ENCODE measurements at regions not wholly inside any gene's neighbourhood (a gene's known extent, or its start where the extent isn't known, plus 50 kb on each side); places are given as distances from the start of the nearest gene placed in this dataset.

- H3K23ac ChIP-seq (ENCODE audit: low read depth, low read length), result no peak overlapping the region
- H2BK120ac ChIP-seq (ENCODE audit: low read depth, low read length), result no peak overlapping the region
- no peak overlapping the region for H2BK15ac ChIP-seq (ENCODE audit: low read depth, low read length)
- BruUV-seq (replicated peaks), result no TSS peak
- no peaks in the 10 kb centered on the region; the same call in 1 of the 2 replicates for H3K4me1 ChIP-seq (ENCODE audit: control insufficient read depth, insufficient read depth, low read length)
- TF ChIP-seq USF2 (IDR thresholded peaks at IDR 0.05; ENCODE audit: low read depth, low read length) (no peak), CEBPB (IDR thresholded peaks at IDR 0.05; ENCODE audit: low read depth, low read length) (peak; percentile 72), SMC3 (IDR thresholded peaks at IDR 0.05; ENCODE audit: low read depth, low read length) (no peak)
- no peaks in the 10 kb centered on the region for H3K36me3 ChIP-seq (ENCODE audit: control insufficient read depth, insufficient read depth, low read length)
- ChIA-PET POLR2A (ENCODE audit: unreplicated experiment) (no interaction called here), CTCF (no interaction called here)
- H3K18ac ChIP-seq (ENCODE audit: low read depth, low read length), result peak overlapping the region; percentile 29; the same call in 1 of the 2 replicates
- H2BK5ac ChIP-seq (ENCODE audit: low read depth, low read length, poor library complexity, severe bottlenecking), result no peak overlapping the region
- WGBS, 2 experiments (ENCODE audit: extremely low coverage in 2 of 2, insufficient read length in 1 of 2), result no CpG with 5 or more reads among the region's 6 CpGs
- no peak overlapping the region for H2AK9ac ChIP-seq (replicated peaks; ENCODE audit: low read depth, low read length, poor library complexity)
- H4K8ac ChIP-seq (ENCODE audit: low read depth in 2 of 2, low read length in 2 of 2), result no peak overlapping the region
- H3K4ac ChIP-seq (ENCODE audit: low read depth, low read length), result no peak overlapping the region
- H4K5ac ChIP-seq (ENCODE audit: low read depth, low read length), result no peak overlapping the region
- no peak overlapping the region for H2BK20ac ChIP-seq (ENCODE audit: low read depth, low read length)
- intact Hi-C loops (cut with micrococcal nuclease), result no loop called here
- no peak overlapping the region for H3K9ac ChIP-seq (ENCODE audit: low read depth, low read length)
- no peaks in the 10 kb centered on the region for H3K79me1 ChIP-seq (ENCODE audit: low read depth in 1 of 2, low read length in 2 of 2)
- no peaks in the 10 kb centered on the region for H3K9me1 ChIP-seq (ENCODE audit: insufficient read depth, low read length)
- no peak overlapping the region for H4K91ac ChIP-seq (ENCODE audit: insufficient read depth, low read depth, low read length)
- no peak overlapping the region for H3K4me2 ChIP-seq (ENCODE audit: low read depth, low read length)
- no peaks in the 10 kb centered on the region for H3K9me3 ChIP-seq (ENCODE audit: control insufficient read depth, insufficient read depth, low read length)
- no peak overlapping the region for H2AFZ ChIP-seq (replicated peaks; ENCODE audit: low read length, poor library complexity)
- H2AK5ac ChIP-seq (ENCODE audit: low read depth, low read length), result no peak overlapping the region
- in situ Hi-C loops (cut with MboI; ENCODE audit: low sequenced_read_pairs), result no loop called here
- ATAC-seq (ENCODE audit: low read depth) (no peak), DNase-seq (peak; percentile 9)
- no peaks in the 10 kb centered on the region for H4K20me1 ChIP-seq (ENCODE audit: insufficient read depth, low read length)
- no peak overlapping the region for H3K27ac ChIP-seq (ENCODE audit: insufficient read depth, low read length)
- no peak overlapping the region for H3K56ac ChIP-seq (ENCODE audit: extremely low read depth, insufficient read depth, low read length)
- no peaks in the 10 kb centered on the region for H3K27me3 ChIP-seq (ENCODE audit: control insufficient read depth, insufficient read depth, low read length)
- H3K4me3 ChIP-seq (ENCODE audit: insufficient read depth, low read depth, low read length), result no peak overlapping the region
- dilution Hi-C loops (cut with HindIII; ENCODE audit: low sequenced_read_pairs, unreplicated experiment), result no loop called here
- H3K14ac ChIP-seq (replicated peaks; ENCODE audit: low read depth, low read length), result no peak overlapping the region
Measured at GRCh38 chr6:133051240-133051639, 189.9 kb upstream of the EYA4 start.

Measured in IMR-90 (cell line).